GM21360 (cell line): ENCODE measurements at regions not wholly inside any gene's neighbourhood (a gene's known extent, or its start where the extent isn't known, plus 50 kb on each side); places are given as distances from the start of the nearest gene placed in this dataset.
A peak's percentile ranks its signal among the peaks of the same experiment; 100 is the strongest.

Experiments used
- ATAC-seq: cut with Tn5 transposase; IDR thresholded peaks from one replicate; pipeline ENCODE4 v1.9.1; 2021; ENCODE audit warnings: mild to moderate bottlenecking, moderate library complexity; ENCODE audit not compliant: unreplicated experiment

GRCh38 chr1:217214551-217214950 is 416.3 kb downstream of the GPATCH2 start:
- no peak for ATAC-seq

GRCh38 chr1:217211486-217211885 is 419.4 kb downstream of the GPATCH2 start:
- ATAC-seq = peak; percentile 54

- no peak for ATAC-seq
Observed at GRCh38 chr1:217205578-217205977, 425.3 kb downstream of the GPATCH2 start.

- ATAC-seq = no peak
Observed at GRCh38 chr1:217196616-217197015, 434.3 kb downstream of the GPATCH2 start.

GRCh38 chr1:217193151-217193550 is 437.7 kb downstream of the GPATCH2 start:
- ATAC-seq = no peak

GRCh38 chr1:217191441-217191840 is 439.4 kb downstream of the GPATCH2 start:
- no peak for ATAC-seq

- no peak for ATAC-seq
Observed at GRCh38 chr1:217190359-217190758, 440.5 kb downstream of the GPATCH2 start.

GRCh38 chr1:217189362-217189761 is 441.5 kb downstream of the GPATCH2 start:
- ATAC-seq = no peak

- ATAC-seq = no peak
Observed at GRCh38 chr1:217188280-217189237, 442.3 kb downstream of the GPATCH2 start.

GRCh38 chr1:217186664-217187063 is 444.2 kb downstream of the GPATCH2 start:
- ATAC-seq = no peak

GRCh38 chr1:217184854-217185253 is 446.0 kb downstream of the GPATCH2 start:
- no peak for ATAC-seq

- ATAC-seq = no peak
Observed at GRCh38 chr1:217182992-217183391, 447.9 kb downstream of the GPATCH2 start.

GRCh38 chr1:217181756-217182155 is 449.1 kb downstream of the GPATCH2 start:
- ATAC-seq = no peak

- no peak for ATAC-seq
Observed at GRCh38 chr1:217181176-217181746, 449.6 kb downstream of the GPATCH2 start.

GRCh38 chr1:217180443-217180842 is 450.4 kb downstream of the GPATCH2 start:
- ATAC-seq = no peak

- ATAC-seq = no peak
Observed at GRCh38 chr1:217164403-217164802, 441.2 kb upstream of the ESRRG start.

GRCh38 chr1:217153361-217153760 is 430.1 kb upstream of the ESRRG start:
- ATAC-seq = no peak

- ATAC-seq = no peak
Observed at GRCh38 chr1:217150366-217150765, 427.1 kb upstream of the ESRRG start.

- no peak for ATAC-seq
Observed at GRCh38 chr1:217149791-217150190, 426.6 kb upstream of the ESRRG start.

GRCh38 chr1:217141711-217142110 is 418.5 kb upstream of the ESRRG start:
- no peak for ATAC-seq

GRCh38 chr1:217140041-217140901 is 417.0 kb upstream of the ESRRG start:
- ATAC-seq = no peak
